ENCODE measurements at regions not wholly inside any gene's neighbourhood (a gene's known extent, or its start where the extent isn't known, plus 50 kb on each side); places are given as distances from the start of the nearest gene placed in this dataset.

GRCh38 chr5:152151940-152152339 is 227.3 kb upstream of the GLRA1 start:
- TF ChIP-seq CTCF (IDR thresholded peaks at IDR 0.05) (no peak), POLR2AphosphoS5 (IDR thresholded peaks at IDR 0.05) (no peak), POLR2A (IDR thresholded peaks at IDR 0.05) (no peak), EP300 (IDR thresholded peaks at IDR 0.05) (no peak)

Measured in gastroesophageal sphincter (tissue), 3 donors.